ENCODE measurements at regions not wholly inside any gene's neighbourhood (a gene's known extent, or its start where the extent isn't known, plus 50 kb on each side); places are given as distances from the start of the nearest gene placed in this dataset.
"Not testable (repeated sequence)": the region's sequence is repeated elsewhere in the genome, so short reads cannot be mapped to it uniquely, and the experiment has no call there.

DNA sequence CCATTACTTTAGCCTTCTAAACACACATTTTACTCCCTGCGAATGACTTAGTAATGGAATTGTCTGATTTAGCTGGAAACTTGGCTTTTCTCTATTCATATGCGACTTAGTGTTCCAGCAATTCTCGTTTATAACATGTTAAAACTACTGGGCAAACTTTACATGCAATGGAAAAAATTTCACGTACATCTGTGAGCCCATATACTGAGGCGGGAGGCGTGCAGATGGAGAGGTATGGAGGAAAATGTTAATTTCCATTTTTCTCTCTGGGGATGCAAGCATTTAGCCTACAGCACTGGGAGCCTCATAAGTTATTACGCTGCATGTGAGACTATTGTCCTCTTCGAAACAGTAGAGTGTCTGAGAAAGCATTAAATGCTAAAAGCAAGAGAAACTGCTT is 591.5 kb upstream of the ANKRD30A start:
- TF ChIP-seq, protein P1, sequence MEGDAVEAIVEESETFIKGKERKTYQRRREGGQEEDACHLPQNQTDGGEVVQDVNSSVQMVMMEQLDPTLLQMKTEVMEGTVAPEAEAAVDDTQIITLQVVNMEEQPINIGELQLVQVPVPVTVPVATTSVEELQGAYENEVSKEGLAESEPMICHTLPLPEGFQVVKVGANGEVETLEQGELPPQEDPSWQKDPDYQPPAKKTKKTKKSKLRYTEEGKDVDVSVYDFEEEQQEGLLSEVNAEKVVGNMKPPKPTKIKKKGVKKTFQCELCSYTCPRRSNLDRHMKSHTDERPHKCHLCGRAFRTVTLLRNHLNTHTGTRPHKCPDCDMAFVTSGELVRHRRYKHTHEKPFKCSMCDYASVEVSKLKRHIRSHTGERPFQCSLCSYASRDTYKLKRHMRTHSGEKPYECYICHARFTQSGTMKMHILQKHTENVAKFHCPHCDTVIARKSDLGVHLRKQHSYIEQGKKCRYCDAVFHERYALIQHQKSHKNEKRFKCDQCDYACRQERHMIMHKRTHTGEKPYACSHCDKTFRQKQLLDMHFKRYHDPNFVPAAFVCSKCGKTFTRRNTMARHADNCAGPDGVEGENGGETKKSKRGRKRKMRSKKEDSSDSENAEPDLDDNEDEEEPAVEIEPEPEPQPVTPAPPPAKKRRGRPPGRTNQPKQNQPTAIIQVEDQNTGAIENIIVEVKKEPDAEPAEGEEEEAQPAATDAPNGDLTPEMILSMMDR (conservative IDR thresholded peaks at IDR 0.05), result no peak
- no peak for TF ChIP-seq ZFX (IDR thresholded peaks at IDR 0.05)
- H3K27ac ChIP-seq, result no peak overlapping the region

DNA sequence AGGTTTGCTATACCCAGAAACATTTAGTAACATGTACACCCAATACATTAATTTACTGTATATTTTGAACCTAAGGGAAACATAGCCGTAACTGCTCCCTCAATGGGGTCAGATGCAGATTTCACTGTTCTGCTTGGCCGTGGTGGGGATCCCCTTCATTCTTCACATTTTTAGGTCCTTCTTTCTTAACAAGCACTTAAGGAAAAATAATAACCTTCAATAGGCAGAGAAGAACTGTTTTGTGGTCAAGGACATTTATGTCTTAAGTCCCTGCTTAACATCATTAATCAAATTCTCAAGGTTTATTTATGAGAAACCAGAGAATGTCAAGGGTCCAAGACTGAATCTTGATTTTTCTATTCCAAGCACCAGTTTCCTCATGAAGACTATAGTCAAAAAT is 592.1 kb upstream of the ANKRD30A start:
- H3K27ac ChIP-seq, result no peak overlapping the region
- TF ChIP-seq ZFX (IDR thresholded peaks at IDR 0.05), result no peak
- TF ChIP-seq, protein P1 (conservative IDR thresholded peaks at IDR 0.05), result no peak

DNA sequence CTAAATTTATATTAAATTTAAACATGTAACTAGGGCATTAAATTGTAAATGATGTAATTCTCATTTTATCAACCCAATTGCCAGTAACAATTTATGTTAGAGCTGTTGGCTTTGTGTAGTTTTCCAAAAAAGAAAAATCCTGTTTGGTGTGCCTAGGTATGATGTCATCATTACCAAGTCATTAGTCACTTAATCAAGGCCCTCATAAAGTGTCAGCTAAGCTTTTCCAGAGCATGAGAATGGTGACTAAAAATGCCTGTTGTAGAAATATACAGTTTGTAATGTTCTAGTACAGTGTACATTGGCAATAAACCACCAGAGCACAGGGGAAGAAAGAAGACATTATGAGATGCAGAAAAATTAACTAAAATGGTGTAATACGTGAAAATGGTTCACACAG is 593.8 kb upstream of the ANKRD30A start:
- H3K27ac ChIP-seq, result no peak overlapping the region
- TF ChIP-seq, protein P1 (conservative IDR thresholded peaks at IDR 0.05), result no peak
- no peak for TF ChIP-seq ZFX (IDR thresholded peaks at IDR 0.05)

DNA sequence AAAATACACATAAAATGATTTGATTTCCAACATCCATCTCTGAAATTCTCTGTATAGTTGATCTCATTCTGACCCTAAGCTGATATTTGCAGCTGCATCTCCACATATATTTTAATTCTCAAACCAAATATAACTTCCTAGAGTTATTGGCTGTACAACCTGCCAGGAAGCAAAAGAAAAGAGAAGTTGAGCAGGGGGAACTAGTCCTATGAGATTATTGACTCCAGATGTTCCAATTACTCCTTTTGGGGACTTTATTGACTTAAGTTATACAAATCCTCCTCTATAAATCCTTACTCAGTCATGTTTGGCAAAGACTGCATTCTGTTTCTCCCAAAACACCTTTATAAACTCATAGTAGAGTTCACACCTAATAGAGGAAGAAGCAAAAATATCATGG is 599.4 kb upstream of the ANKRD30A start:
- no peak for TF ChIP-seq ZFX (IDR thresholded peaks at IDR 0.05)
- TF ChIP-seq, protein P1 (conservative IDR thresholded peaks at IDR 0.05), result no peak
- H3K27ac ChIP-seq, result no peak overlapping the region

DNA sequence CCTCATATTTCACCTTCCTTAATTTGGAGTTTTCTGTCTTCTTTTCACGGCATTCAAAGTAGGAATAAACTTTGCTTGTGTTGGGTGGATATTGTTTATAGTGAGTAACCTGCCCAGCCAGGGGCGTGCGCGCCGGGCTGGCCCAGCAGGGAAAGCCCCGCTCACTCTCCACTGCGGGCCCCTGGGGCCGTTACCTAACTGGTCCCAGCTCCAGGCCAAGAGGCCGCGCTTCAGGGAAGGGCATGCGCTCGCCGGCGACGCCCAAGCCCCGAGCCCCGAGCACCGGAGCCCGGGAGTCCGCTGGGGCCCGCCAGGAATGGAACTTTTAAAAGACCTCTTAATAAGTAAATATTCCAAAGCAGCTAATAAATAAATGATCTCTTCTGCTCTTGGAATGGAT is 601.3 kb upstream of the ANKRD30A start:
- not testable (repeated sequence) for H3K27ac ChIP-seq

DNA sequence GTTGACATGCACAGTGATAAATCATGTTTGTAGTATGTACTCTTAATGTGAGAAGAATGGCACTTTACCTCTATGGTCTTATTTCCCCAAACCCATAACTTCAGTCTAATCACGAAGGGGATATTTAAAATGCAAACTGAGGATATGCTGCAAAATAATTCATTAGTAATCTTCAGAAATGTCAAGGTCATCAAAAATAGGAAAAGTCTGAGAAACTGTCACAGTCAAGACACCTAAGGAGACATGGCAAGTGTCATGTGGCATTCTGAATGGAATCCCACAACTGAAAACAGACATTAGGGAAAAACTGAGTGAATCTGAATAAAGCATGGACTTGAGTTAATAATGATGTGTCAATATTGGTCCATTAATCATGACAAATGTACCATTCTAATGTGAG is 605.5 kb upstream of the ANKRD30A start:
- TF ChIP-seq ZFX (IDR thresholded peaks at IDR 0.05), result no peak
- TF ChIP-seq, protein P1 (conservative IDR thresholded peaks at IDR 0.05), result no peak

DNA sequence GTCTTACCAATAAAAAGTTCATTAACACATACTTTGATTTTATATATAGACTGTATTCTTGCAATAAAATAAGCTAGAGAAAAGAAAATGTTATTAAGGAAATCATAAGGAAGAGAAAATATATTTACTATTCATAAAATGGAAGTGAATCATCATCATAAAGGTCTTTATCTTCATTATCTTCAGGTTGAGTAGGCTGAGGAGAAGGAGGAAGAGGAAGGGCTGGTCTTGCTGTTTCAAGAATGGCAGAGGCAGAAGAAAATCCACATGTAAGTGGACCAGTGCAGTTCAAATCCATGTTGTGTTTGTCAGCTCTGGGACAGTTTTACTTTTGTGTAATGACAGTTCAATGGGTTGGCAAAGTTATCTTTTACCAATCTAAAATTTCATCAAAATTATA is 609.1 kb upstream of the ANKRD30A start:
- no peak overlapping the region for H3K27ac ChIP-seq
- no peak for TF ChIP-seq ZFX (IDR thresholded peaks at IDR 0.05)
- TF ChIP-seq, protein P1 (conservative IDR thresholded peaks at IDR 0.05), result no peak

More for the DNA sequence above, 605.5 kb upstream of the ANKRD30A start:
- no peak overlapping the region for H3K27ac ChIP-seq

DNA sequence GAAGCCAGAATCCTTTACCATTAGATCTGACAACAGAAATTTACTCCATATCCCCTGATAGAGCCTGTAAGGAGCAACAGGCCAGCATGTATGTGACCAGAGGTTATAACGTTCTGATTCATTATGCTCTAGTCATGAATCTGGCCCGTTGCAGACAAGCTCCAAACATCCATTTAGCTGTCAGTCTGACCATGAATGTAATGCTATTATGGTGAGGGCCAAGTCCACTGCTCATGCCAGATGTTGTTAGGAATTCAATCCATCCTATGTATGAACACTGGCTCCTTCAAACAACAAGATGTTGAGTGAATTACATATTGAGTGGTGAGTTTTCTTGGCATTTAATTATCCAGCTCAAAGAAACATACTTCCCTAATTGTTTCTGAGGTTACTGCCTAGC is 610.1 kb upstream of the ANKRD30A start:
- no peak for TF ChIP-seq ZFX (IDR thresholded peaks at IDR 0.05)
- TF ChIP-seq, protein P1 (conservative IDR thresholded peaks at IDR 0.05), result no peak
- H3K27ac ChIP-seq, result no peak overlapping the region

Measured in C4-2B (cell line).